GM21367 (cell line): ENCODE measurements at regions not wholly inside any gene's neighbourhood (a gene's known extent, or its start where the extent isn't known, plus 50 kb on each side); places are given as distances from the start of the nearest gene placed in this dataset.

Experiments used
- ATAC-seq: cut with Tn5 transposase; IDR thresholded peaks from one replicate; pipeline ENCODE4 v1.9.1; 2021; ENCODE audit not compliant: unreplicated experiment

DNA sequence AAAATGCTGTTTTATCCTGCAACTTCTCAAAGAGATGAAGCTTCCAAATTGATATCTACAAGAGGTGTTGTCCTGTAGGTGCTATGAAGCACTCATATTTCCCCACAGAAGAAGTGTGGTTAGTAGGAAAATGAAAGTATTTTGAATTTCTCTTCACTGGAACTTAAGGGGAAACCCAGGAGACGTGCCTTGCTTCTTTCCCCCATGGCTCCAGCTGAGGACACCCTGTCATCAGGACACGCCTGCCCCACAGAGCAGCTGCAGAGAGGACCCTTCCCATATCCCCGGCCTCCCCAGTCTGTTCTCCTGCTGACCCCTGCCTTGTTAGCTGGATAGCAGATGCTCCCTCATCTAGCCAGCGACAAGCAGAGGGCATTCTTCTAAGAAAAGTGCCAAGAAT lies 371.3 kb downstream of the COG6 start:
- ATAC-seq, result peak; percentile 23

GRCh38 chr13:40028446-40028845 lies 373.0 kb downstream of the COG6 start:
- no peak for ATAC-seq

GRCh38 chr13:40031031-40031430 lies 375.6 kb downstream of the COG6 start:
- no peak for ATAC-seq

GRCh38 chr13:40039061-40039460 lies 383.6 kb downstream of the COG6 start:
- no peak for ATAC-seq

- no peak for ATAC-seq
These were observed 387.5 kb downstream of the COG6 start for GRCh38 chr13:40042991-40043390.

GRCh38 chr13:40043764-40044163 lies 388.3 kb downstream of the COG6 start:
- ATAC-seq, result no peak

DNA sequence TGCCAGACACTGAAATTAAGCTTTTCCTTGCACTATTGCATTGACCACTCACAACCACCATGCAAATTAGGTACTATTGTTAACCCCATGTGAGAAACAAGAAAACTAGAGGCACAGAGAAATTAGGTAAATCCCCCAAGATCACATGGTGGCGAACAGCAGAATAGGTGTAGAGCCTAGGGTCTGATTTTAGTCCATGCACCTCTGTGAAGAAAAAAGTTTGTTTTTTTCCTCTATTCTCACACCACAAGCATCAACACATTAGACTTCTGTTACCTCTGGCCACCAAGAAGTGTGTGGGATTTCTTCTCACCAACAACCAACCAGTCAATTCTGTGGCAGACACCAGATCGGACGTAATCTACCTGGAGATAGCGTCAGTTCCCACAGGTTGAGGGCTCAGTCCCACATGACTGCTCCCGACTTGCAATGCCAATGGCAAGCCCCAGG lies 391.9 kb downstream of the COG6 start:
- peak; percentile 95 for ATAC-seq

GRCh38 chr13:40048551-40048950 lies 393.1 kb downstream of the COG6 start:
- ATAC-seq, result no peak

DNA sequence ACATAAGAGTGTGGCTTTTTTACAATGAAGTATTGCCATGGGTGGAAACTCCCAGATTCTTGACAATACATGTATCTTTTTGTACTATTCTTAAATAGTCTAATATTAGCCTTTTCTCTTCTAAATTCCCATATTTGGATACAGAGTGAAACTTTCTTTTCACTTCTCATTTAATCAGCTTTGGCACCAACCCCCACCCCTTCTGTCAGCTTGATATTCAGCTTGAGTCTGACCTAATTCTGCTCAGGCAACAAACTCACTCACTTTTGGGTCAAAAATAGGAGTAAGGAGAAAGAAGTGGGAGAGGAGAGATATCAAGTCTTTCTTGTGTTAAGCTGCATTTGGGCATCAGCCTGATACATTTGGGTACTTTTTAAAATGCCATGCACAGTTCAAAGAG lies 397.5 kb downstream of the COG6 start:
- no peak for ATAC-seq

DNA sequence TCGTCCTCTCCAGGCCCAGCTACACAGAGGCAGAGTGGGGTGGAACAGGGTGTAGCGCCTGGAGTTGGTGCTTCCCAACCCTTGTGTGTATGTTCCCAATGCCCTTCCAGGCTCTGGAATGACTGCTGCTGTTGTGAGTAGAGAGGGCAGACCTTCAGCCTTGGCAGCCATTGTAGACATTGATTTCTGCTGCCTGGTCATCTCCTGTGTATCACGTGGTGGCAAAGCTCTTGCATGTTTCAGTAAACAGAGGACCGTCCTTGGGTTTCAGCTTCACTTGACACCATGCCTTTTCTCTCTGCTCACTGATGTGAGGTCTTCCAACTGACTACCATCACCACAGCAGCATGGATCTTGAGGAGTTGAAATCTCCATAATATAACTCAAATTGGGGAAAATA lies 397.9 kb downstream of the COG6 start:
- no peak for ATAC-seq

- peak; percentile 31 for ATAC-seq
These were observed 399.0 kb downstream of the COG6 start for GRCh38 chr13:40054422-40054821.

DNA sequence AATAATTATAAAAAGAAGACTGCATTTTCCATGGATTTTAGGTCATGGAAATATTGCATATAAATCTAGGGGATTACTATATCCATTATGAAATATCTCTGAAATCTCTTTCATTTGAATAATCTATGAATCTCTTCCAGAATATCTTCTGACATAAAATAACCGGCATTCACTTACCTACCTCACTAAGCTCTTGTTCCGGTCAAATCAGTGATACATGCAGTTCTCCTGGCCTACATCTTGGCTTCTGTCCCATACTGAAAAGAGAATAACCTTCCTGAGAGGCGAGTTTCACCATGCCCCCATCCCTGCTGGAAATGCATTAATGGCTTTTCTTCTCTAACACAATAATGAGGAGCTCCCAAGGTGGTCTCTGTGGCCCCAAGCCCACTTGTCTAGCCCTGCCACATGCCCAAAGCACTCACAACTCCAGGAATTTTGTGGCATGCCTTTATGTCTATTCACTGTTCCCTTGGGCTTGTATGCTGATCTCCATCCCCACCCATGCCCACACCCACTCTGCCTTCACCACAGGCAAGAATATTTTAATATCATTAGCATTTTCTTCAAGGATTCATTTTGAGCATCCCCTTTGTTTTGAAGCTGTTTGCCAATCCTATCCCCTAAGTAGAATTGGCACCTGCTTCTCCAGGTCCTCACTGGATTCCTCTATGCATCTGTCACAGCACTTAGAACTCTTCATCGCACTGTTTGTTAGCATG lies 401.6 kb downstream of the COG6 start:
- ATAC-seq, result no peak

DNA sequence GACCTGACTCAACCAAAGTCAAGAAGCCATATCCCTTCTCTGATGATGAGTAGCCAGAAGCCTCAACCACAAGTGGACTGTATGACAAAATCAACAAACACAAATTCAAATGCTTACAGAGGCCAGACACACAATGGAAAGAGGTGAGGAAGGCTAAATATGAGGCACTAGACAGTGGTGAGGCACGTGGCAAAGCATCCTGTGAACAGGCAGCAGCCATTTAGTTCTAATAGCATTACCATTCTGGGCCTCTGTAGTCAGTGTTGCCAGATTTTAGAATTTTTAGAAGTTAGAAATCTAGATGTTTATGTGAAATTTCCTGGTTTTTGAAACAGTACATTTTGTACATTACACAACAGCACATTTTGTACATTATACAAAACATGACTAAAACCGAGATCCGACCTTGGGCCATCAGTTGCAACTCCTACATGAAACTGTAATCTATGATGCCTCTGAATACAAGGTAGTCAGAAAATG lies 403.3 kb downstream of the COG6 start:
- no peak for ATAC-seq

DNA sequence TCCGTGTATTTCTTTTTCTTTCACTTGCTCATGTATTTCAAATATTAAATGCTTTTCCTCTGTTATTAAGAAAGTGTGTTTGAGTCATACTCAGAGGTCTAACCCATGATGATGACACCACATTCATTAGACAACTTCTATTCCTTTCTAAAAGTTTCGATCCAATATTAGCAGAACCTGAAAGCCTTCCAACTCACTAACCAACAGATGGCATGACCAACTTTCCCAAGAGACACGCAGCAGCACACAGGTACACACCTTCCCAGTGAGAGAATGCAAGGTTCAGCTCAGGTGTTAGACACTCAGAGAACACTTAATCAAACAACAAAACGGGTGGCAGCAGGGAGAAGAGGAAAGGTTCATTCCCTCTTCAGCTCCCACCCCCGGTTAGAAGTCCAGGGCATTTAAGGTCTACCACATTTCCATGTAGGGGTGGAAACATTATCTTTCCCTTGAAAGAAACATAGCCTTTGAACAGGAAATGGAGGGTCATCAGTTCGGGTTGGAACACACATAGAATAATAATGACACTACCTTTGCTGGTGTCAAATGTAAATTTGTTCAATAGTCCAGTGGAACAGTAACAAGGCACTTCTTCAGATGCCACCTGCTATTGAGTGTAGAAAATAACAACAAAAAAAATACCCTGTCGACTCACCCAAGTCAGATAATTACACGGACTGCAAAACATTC lies 404.2 kb downstream of the COG6 start:
- no peak for ATAC-seq

GRCh38 chr13:40060296-40061007 lies 405.0 kb downstream of the COG6 start:
- ATAC-seq, result peak; percentile 75

- no peak for ATAC-seq
These were observed 406.3 kb downstream of the COG6 start for GRCh38 chr13:40061466-40062450.

DNA sequence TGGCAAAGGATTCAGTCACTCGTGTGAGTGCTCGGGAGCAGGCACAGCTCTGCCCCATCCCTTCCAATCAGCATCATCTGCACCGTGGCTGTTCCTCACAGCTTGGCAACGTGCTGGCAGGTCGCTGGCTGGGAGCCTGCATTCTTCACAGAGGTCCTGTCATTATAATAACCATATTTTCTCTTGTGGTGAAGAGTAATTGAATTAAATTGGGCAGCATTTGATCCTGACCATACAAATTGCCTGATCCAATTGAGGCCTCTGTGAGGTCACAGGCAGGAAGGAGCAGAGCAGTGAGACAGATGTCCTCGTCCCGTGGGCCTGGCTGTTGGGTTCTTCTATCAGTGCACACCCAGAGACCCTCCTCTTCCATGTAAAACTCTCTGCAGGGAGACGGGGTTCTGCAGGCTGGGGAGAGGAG lies 407.8 kb downstream of the COG6 start:
- no peak for ATAC-seq

GRCh38 chr13:40063703-40064102 lies 408.2 kb downstream of the COG6 start:
- ATAC-seq, result no peak

DNA sequence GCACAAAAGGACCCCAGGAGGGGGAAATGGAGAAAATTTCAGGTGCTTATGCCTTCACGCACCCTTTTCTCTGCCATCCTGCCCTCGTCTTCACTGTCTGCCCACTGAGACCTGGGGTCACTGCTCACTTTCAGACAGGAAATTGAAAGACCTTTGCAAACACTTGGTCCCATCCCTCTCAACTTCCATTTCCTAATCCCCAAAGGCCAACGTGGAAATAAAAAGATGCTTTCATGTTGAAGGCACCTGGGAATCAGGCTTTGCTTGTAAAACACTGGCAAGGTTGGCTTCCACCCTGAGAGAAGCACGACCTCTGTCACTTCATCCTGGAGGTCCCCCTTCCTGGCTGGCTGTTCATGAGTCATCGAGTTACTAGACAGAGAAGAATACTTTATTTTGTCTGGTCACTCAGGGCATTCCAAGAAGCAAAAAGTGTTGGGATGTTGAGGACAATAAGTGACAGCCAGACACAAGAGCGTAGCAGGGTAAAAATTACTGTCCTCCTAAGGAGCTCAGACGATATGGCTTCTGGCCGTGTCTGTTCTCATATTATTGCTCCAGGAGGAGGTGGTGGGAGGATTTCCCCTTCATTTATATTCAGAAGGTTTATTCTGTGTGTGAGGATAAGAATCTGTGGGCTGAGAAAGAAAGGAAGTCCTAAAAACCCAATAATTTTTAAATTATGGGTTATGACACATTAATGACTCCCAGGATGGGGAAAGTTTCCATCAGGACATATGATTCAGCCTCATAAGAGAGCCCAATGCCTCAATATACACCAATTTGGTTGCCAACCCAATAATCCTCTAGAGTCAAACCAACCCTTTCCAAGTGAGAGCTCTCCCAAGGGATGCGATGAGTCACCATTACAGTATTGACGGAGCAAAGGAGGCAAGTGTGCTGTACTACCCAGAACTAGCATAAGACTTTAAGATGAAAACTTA lies 409.0 kb downstream of the COG6 start:
- ATAC-seq, result no peak
